Testis (tissue), 2 donors: ENCODE measurements at regions not wholly inside any gene's neighbourhood (a gene's known extent, or its start where the extent isn't known, plus 50 kb on each side); places are given as distances from the start of the nearest gene placed in this dataset.

ENCODE experiments used
- POLR2A ChIP-seq: fragments of 450-650 bp; IDR thresholded peaks from one replicate; pipeline ENCODE4 v1.6.1; 2017; ENCODE audit warnings: antibody characterized with exemption, mild to moderate bottlenecking, moderate library complexity
- TF ChIP-seq, protein P1 (sequence below), 3 experiments: fragments of 450-650 bp in 2 of 3; fragments of 200-600 bp in 1 of 3; sonication (generic) in 1 of 3; IDR thresholded peaks; one replicate each; pipeline ENCODE4 v1.5.1; 2016 to 2019; ENCODE audit warnings: antibody characterized with exemption in 3 of 3, mild to moderate bottlenecking in 2 of 3, moderate library complexity in 1 of 3

- no peak for TF ChIP-seq POLR2A
- TF ChIP-seq, protein P1, sequence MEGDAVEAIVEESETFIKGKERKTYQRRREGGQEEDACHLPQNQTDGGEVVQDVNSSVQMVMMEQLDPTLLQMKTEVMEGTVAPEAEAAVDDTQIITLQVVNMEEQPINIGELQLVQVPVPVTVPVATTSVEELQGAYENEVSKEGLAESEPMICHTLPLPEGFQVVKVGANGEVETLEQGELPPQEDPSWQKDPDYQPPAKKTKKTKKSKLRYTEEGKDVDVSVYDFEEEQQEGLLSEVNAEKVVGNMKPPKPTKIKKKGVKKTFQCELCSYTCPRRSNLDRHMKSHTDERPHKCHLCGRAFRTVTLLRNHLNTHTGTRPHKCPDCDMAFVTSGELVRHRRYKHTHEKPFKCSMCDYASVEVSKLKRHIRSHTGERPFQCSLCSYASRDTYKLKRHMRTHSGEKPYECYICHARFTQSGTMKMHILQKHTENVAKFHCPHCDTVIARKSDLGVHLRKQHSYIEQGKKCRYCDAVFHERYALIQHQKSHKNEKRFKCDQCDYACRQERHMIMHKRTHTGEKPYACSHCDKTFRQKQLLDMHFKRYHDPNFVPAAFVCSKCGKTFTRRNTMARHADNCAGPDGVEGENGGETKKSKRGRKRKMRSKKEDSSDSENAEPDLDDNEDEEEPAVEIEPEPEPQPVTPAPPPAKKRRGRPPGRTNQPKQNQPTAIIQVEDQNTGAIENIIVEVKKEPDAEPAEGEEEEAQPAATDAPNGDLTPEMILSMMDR (IDR thresholded peaks at IDR 0.05) = no peak
Measured at GRCh38 chr1:213826891-213827290, 160.9 kb upstream of the PROX1 start.
